ENCODE measurements at regions not wholly inside any gene's neighbourhood (a gene's known extent, or its start where the extent isn't known, plus 50 kb on each side); places are given as distances from the start of the nearest gene placed in this dataset.

GRCh38 chr2:238745997-238746396, 101.9 kb upstream of the TWIST2 start:
- ChIA-PET POLR2A (no interaction called here), CTCF (no interaction called here)
- Histone ChIP-seq H3K4me2 (no peak overlapping the region), H3K36me3 (replicated peaks in 1 of 2; ENCODE audit: control insufficient read depth in 1 of 2, insufficient read depth in 2 of 2, low read length in 1 of 2) (no peaks in the 10 kb centered on the region), H3K9me2 (no peaks in the 10 kb centered on the region), H3K9ac (no peak overlapping the region), H3K79me2 (ENCODE audit: insufficient read depth) (no peaks in the 10 kb centered on the region), H3K4me1 (ENCODE audit: control insufficient read depth in 1 of 2, insufficient read depth in 2 of 2, low read depth in 1 of 2, low read length in 1 of 2) (no peaks in the 10 kb centered on the region), H4K20me1 (ENCODE audit: insufficient read depth) (no peaks in the 10 kb centered on the region), H3K27ac (ENCODE audit: low read depth in 2 of 2, low read length in 1 of 2) (no peak overlapping the region), H3K4me3 (ENCODE audit: low read depth in 2 of 2, low read length in 1 of 2) (no peak overlapping the region), H3F3A (replicated peaks; ENCODE audit: insufficient read depth) (no peaks in the 10 kb centered on the region), H2AFZ (ENCODE audit: low read depth) (no peak overlapping the region), H3K9me3 (no peaks in the 10 kb centered on the region), H3K27me3 (ENCODE audit: insufficient read depth) (no peaks in the 10 kb centered on the region)
- WGBS (ENCODE audit: low lambda C conversion rate), result 30% methylated on average over 4 of the region's 5 CpGs
- TF ChIP-seq SMC3 (IDR thresholded peaks at IDR 0.05; ENCODE audit: low read depth, low read length) (no peak), USF1 (IDR thresholded peaks at IDR 0.05; ENCODE audit: borderline replicate concordance, low read depth) (no peak)
- TF ChIP-seq, protein P1, sequence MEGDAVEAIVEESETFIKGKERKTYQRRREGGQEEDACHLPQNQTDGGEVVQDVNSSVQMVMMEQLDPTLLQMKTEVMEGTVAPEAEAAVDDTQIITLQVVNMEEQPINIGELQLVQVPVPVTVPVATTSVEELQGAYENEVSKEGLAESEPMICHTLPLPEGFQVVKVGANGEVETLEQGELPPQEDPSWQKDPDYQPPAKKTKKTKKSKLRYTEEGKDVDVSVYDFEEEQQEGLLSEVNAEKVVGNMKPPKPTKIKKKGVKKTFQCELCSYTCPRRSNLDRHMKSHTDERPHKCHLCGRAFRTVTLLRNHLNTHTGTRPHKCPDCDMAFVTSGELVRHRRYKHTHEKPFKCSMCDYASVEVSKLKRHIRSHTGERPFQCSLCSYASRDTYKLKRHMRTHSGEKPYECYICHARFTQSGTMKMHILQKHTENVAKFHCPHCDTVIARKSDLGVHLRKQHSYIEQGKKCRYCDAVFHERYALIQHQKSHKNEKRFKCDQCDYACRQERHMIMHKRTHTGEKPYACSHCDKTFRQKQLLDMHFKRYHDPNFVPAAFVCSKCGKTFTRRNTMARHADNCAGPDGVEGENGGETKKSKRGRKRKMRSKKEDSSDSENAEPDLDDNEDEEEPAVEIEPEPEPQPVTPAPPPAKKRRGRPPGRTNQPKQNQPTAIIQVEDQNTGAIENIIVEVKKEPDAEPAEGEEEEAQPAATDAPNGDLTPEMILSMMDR (IDR thresholded peaks at IDR 0.05), result no peak
- no peak for DNase-seq

DNA sequence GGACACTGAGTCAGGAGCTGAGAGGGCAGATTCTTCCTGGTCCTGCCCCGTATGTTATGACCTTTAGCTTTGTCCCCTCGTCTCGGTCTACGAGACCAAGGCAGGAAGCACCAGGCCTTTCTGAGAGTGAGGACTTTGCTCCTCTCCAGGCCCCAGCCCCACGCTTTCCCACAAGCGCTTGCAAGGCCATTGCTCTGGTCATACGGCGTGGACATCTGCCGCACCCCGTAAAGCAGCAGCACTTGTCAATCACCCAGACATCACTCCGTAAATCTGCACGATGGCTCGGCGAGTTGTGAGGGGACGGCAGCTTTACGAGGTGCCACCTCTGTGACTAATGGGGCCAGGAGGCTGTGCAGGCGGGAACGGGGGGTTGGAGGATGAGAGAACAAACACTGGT, 100.8 kb upstream of the TWIST2 start:
- no peaks in the 10 kb centered on the region for H3K79me2 ChIP-seq (ENCODE audit: insufficient read depth)
- H3K4me1 ChIP-seq (ENCODE audit: control insufficient read depth in 1 of 2, insufficient read depth in 2 of 2, low read depth in 1 of 2, low read length in 1 of 2), result no peaks in the 10 kb centered on the region
- no peak overlapping the region for H2AFZ ChIP-seq (ENCODE audit: low read depth)
- no peaks in the 10 kb centered on the region for H3K36me3 ChIP-seq (replicated peaks in 1 of 2; ENCODE audit: control insufficient read depth in 1 of 2, insufficient read depth in 2 of 2, low read length in 1 of 2)
- H3F3A ChIP-seq (replicated peaks; ENCODE audit: insufficient read depth), result no peaks in the 10 kb centered on the region
- H3K9ac ChIP-seq, result no peak overlapping the region
- H3K4me2 ChIP-seq, result no peak overlapping the region
- H4K20me1 ChIP-seq (ENCODE audit: insufficient read depth), result no peaks in the 10 kb centered on the region
- POLR2A ChIA-PET, result no interaction called here
- no peak overlapping the region for H3K27ac ChIP-seq (ENCODE audit: low read depth in 2 of 2, low read length in 1 of 2)
- WGBS (ENCODE audit: low lambda C conversion rate), result 85% methylated on average over 15 of the region's 18 CpGs
- no peak overlapping the region for H3K4me3 ChIP-seq (ENCODE audit: low read depth in 2 of 2, low read length in 1 of 2)
- no peaks in the 10 kb centered on the region for H3K9me3 ChIP-seq
- H3K9me2 ChIP-seq, result no peaks in the 10 kb centered on the region
- H3K27me3 ChIP-seq (ENCODE audit: insufficient read depth), result no peaks in the 10 kb centered on the region
- no peak for TF ChIP-seq EZH2phosphoT487 (IDR thresholded peaks at IDR 0.05; ENCODE audit: borderline replicate concordance, low read depth)
- TF ChIP-seq, protein P2, sequence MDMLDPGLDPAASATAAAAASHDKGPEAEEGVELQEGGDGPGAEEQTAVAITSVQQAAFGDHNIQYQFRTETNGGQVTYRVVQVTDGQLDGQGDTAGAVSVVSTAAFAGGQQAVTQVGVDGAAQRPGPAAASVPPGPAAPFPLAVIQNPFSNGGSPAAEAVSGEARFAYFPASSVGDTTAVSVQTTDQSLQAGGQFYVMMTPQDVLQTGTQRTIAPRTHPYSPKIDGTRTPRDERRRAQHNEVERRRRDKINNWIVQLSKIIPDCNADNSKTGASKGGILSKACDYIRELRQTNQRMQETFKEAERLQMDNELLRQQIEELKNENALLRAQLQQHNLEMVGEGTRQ (IDR thresholded peaks at IDR 0.05; ENCODE audit: borderline replicate concordance, low read depth, low read length), result no peak
- no peak for TF ChIP-seq GATA2 (CRISPR knock-in tag; IDR thresholded peaks at IDR 0.05)
- TF ChIP-seq MEF2A (IDR thresholded peaks at IDR 0.05; ENCODE audit: borderline replicate concordance, low read depth), result no peak
- TF ChIP-seq YY1 (IDR thresholded peaks at IDR 0.05; ENCODE audit: low read depth), result no peak
- no peak for TF ChIP-seq FOXJ3 (CRISPR knock-in tag; IDR thresholded peaks at IDR 0.05)
- no peak for TF ChIP-seq GABPA (IDR thresholded peaks at IDR 0.05; ENCODE audit: low read depth)
- no peak for TF ChIP-seq RXRA (IDR thresholded peaks at IDR 0.05; ENCODE audit: borderline replicate concordance, low read depth)
- TF ChIP-seq, protein P3, sequence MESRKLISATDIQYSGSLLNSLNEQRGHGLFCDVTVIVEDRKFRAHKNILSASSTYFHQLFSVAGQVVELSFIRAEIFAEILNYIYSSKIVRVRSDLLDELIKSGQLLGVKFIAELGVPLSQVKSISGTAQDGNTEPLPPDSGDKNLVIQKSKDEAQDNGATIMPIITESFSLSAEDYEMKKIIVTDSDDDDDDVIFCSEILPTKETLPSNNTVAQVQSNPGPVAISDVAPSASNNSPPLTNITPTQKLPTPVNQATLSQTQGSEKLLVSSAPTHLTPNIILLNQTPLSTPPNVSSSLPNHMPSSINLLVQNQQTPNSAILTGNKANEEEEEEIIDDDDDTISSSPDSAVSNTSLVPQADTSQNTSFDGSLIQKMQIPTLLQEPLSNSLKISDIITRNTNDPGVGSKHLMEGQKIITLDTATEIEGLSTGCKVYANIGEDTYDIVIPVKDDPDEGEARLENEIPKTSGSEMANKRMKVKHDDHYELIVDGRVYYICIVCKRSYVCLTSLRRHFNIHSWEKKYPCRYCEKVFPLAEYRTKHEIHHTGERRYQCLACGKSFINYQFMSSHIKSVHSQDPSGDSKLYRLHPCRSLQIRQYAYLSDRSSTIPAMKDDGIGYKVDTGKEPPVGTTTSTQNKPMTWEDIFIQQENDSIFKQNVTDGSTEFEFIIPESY (IDR thresholded peaks at IDR 0.05; ENCODE audit: borderline replicate concordance, low read depth), result no peak
- TF ChIP-seq RCOR1 (IDR thresholded peaks at IDR 0.05; ENCODE audit: low read length), result no peak
- TF ChIP-seq TEAD4 (IDR thresholded peaks at IDR 0.05; ENCODE audit: borderline replicate concordance, insufficient read depth), result no peak
- no peak for TF ChIP-seq SIN3A (IDR thresholded peaks at IDR 0.05; ENCODE audit: borderline replicate concordance, low read depth, low read length)
- TF ChIP-seq, protein P1 (IDR thresholded peaks at IDR 0.05), result no peak
- TF ChIP-seq IRF3 (IDR thresholded peaks at IDR 0.05; ENCODE audit: low read depth, low read length), result no peak
- no peak for TF ChIP-seq JUND (IDR thresholded peaks at IDR 0.05)
- DNase-seq, result no peak
- CTCF ChIA-PET, result interaction anchor here (0.7 kb wide), 1 partner anchor 38 kb away, joined by 3 read pairs; no protein-coding TSS in a partner anchor

Measured in SK-N-SH (cell line).